HG02943 (cell line): ENCODE measurements at regions not wholly inside any gene's neighbourhood (a gene's known extent, or its start where the extent isn't known, plus 50 kb on each side); places are given as distances from the start of the nearest gene placed in this dataset.

Experiments
- ATAC-seq: cut with Tn5 transposase; IDR thresholded peaks from one replicate; pipeline ENCODE4 v1.9.1; 2021; ENCODE audit warnings: mild to moderate bottlenecking, low read depth, moderate library complexity; ENCODE audit not compliant: unreplicated experiment

DNA sequence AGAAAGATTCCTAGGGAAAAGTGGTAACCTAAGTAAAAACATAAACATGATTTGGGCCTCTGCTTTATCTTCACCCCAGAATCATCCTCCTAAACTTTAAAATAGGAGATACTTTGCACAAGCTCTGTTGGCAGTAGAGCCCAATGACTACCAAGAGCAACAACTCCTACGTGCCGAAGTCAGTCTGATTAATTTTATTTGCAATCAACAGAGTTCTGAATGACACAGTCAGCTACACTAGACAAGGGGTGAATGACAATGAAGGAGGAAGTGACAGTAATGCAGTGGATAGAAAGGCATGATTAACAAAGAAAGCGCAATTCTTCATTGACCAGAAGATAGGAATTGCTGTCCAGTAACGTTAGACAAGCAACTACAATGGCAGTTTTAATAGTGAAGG is 957.9 kb upstream of the USP15 start:
- ATAC-seq: no peak

DNA sequence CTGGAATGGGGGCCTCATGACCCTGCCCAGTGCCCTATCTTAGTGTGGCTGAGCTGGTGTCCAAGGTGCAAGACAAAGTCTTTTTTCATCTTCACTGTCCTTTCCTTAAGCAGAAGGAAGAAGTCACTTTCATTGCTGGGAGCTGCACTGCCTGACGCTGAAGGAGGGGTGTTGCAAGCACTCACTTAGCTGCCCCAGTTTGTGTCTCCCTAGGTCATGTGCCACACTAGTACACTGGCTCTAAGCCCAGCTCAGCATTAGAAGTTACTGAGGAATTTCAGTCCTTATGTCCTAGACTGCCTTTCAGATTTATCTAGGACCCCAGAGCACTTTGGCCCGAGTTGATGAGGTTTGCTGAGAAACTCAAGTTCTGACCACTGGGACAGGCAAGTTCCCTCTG is 952.0 kb upstream of the USP15 start:
- ATAC-seq: no peak

DNA sequence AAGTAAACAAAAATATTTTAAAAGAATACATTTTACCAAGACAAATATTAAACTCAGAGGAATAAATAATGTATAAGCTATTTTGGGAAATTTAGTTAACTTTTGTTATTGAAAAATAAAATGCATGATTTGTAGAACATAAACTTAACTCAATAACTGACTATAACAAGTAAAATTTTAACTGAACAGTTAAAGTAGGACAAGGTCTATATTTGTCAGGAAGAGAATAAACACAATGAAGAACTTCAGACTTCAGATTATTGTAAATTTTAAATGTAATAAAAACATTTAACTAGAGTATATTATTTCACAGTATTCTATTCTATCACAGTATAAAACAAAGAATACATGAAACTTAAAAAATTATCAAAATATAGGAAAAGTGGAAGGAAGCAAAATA is 948.8 kb upstream of the USP15 start:
- no peak for ATAC-seq

DNA sequence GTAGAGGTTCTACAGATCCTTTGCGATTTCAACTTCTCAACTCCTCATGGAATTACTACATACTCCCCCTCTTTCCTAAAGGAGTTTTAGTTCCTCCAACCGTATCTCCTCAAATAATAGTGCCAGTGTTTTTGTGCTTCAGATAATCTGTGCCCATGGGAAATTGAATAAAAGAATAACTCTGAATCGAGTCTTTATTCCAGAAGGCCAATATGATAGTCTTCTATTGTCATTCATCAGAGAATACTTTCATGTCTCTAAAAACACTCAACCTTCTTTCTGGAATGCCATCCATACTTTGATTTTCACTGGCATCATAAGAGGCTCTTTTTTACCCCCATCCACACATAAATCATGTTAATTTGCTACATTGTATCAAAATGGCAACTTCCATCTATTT is 911.3 kb upstream of the USP15 start:
- no peak for ATAC-seq

DNA sequence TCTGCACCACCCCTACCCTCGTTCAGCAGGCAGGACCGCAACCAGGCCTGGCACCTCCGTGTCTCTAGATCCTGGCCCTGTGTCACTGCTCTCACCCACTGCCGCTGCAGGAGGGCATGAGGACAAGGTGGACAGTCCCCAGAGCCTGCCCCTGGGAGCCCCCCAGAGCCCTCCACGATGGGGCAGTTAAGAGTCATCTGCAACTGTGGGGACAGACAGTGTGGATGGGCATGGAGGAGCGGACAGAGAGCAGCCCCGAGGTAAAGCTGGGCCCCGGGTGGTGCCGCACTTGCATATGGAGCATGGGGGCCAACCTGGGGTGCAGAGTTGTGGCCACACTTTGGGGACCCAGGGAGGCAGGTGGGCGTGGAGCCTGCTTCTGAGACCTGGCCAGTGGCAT is 905.1 kb upstream of the USP15 start:
- no peak for ATAC-seq

DNA sequence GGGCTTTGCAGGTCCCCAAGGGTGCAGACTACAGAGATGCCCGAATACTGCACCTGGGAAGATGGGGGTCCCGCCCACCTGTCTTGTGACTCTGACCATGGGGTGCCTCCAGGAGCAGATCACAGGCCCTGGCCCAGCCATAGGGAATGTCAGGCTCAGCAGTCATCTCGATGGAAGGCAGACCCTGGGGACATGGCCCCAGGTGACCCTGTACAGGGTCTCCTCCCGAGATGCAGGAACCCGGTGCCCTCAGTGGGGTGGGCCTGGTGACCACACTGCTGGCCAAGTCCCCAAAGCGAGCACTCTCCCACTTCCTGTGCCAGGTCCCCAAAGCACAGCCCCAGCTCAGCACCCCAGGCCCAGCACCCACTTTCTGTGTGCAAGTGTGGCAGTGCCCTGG is 903.7 kb upstream of the USP15 start:
- ATAC-seq: no peak

DNA sequence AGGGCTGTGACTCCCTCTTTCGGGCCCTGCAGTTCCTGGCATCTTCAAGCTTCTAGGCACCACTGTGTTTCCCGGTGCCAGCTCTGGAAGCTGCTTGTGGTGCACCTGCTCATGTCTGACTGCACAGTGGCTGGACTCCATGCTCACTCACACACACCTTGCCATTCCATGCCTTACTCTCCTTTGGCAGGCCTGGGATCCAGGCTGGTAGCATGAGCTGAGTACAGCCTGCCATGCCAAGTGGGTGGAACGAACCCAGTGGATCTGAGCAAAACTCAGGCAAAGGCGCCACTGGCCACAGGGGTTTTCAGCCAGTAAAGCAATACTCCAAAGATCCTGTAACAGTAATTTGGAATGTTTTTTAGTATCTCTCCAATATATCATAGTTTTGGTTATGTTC is 902.7 kb upstream of the USP15 start:
- no peak for ATAC-seq

DNA sequence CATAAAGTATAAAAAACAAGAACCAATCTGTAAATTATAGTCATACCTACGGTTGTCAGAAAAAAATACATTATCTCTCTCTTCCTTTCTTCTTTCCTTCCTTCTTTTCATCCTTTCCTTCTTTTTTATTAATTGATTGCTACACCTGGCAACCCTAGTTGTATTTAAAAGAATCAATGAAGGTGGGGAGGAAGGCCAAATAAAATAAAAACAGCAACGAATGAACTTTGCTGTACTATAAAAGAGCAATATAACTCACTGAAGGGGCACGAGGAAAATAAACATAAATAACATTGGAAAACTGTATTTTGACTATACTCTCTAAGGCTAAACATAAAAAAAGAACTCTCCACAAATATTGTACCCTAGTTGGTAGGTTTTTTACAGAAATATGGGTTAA is 898.2 kb upstream of the USP15 start:
- ATAC-seq: no peak

DNA sequence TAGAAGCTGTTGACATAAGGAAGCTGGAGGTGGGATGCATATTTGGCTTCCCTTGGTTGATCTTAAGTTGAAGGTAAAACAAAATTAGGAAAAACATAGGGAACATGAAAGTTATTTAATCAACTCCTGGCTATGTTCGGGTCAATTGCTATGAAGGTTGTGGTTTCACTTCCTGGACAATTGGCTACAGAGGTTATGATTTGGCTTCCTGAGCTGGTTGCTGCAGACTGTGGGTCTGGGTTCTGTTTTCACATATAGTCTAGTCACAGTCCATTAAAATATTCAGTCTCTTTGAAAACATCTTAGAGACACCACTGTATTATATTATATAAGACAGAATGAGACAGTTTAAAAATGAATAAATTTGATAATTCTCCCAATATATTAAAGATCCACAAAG is 895.2 kb upstream of the USP15 start:
- ATAC-seq: no peak

DNA sequence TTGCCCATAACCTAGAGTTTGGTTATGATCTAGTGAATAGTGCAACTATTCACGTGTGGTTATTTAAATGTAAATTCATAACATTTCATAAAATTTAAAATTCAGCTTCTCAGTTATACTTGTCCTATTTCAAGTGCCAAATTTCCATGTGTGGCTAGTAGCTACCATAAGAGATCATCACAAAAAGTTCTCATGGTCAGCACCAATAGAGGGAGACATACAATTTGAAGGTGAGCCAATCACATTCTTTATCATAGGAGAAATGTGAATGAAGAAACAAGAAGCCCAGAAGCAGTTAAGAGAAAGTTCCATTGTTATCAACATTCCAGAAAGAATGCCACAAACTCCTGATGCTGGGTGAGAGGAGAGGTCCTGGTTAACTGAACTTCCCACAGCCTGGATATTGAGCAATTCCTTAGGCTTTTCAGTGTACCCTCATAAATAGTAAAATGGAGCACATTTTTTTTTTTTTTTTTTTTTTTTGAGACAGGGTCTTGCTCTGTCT is 892.9 kb upstream of the USP15 start:
- no peak for ATAC-seq

DNA sequence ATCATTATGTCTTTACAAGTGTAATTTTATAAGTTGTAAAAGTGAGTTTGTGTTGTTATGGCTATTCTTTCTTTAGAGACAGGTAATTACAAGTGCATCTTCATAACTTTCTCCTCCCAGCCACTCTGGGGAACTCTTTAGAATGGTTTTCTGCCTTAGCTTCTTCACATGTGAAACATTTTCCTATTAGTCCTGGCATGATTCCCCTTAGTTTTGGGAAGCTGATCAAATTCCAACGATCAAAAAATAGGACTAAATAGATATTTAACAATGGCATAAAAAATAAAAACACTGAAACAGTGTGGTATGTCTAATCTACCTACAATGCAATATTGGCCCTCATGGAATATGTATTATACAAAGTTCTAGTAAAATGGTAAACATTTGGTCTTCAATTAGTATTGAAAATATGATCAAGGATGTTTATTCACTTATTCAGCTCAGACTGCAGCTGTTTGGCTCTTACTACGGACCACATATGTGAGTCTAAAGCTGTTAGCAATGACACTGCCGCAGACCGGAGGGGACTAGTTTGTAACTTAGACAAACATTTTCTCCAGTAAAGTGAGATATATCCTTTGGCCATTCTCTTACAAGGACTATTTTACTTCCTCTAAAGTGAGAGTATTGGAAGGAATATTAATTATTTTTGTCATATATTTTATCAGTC is 890.8 kb upstream of the USP15 start:
- ATAC-seq: no peak

DNA sequence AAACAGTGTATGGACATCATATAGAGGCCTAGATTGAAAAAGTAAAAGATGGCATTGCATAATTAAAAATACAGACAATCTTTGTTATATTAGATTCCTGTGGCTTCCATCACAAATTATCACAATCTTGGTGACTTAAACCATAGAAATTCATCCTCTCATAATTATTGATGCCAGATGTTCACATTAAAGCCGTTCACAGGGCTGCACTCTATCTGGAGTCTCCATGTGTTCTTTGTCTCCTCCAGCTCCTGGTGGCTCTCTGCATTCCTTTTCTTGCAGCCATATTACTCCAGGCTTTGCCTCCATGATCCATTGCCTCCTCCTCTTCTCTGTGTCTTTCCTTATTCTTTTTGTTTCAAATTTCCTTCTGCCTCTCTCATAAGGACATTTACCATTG is 875.7 kb upstream of the USP15 start:
- no peak for ATAC-seq

DNA sequence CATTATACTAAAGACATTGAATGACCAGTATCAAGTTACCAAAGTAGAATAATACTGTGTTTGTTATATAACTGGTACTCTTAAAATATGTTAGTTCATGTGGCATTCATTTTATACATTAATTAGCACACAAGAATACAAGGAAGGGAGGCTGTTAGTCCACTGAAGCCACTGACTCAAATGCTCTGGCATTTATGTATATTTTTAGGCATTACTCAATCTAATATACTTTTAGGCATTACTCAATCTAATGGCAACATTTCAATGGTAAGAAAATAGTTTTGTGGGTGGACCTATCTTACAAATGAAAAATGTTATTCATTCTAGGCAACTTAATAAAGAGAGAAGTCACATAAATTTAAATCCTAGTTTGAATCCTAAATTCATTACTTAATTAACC is 874.4 kb upstream of the USP15 start:
- ATAC-seq: no peak

DNA sequence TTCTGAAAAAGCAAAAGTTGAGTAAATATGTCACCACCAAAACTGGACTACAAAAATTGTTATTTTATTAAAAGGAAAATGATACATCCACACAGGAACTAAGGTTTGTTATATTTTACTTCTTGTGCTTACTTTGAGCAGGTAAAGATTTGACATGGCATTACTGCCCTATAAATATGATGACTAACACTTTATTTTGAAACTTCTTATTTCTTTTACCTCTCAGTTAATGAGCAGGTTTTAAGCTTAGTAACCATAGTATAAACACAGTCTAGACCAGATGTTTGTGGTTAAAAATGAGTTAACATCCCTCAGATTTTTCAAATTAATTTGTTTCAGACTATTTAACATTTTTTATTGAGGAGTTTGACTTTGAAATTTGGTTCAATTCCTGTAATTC is 862.5 kb upstream of the USP15 start:
- no peak for ATAC-seq

DNA sequence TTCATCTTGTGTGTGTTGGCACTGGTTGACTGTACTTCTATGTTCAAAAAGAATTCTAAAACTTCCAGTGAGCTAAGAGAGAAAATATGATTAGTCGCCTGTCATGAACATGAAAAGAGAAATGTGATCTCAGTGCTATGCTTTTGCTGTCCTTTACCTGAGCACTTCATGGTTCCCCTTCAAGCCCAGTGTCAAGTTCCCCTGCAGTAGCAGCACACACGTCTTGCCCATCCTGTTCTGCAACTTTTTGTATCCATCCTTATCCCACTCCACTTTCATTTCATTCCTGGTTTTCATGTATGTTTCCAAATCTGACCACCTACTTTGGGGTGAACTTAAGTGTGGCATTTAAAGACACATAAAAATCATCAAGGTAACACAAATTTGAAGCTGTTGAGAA is 848.0 kb upstream of the USP15 start:
- ATAC-seq: no peak

DNA sequence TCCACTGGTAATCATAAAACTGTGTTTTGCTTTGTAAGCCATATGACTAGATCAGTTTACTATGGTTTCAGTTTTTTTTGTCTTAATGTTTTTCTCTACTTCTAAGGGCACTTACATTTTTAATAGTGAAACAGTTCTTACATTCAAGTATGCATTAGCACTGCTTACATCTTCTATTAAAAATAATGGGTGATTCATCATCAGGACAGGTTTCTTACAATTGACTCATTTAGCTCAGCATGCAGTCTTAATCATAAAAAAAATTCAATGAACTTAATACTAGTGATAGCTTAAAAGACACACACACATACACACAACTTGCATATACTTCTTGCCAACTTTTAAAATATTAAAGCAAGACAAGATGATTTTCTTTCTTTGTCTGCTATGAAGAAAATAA is 845.7 kb upstream of the USP15 start:
- ATAC-seq: no peak

DNA sequence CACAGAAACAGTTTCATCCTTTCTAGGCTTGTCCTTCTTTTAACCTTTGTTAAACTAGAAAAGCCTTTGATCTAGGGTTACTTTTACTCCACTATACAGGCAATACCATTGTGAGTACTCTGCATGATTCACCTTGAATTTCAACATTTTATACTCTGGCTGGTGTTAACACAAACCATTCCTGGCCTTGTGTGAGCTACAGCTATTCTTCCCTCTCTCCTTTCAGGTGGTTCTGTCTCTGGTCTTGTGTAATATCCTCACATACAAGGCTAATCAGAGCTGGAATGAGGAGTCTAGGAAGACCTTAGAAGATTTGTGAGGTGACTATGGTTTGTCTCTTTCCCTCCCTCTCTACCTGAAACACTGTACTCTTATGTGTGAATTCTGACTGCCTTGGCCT is 837.4 kb upstream of the USP15 start:
- no peak for ATAC-seq

DNA sequence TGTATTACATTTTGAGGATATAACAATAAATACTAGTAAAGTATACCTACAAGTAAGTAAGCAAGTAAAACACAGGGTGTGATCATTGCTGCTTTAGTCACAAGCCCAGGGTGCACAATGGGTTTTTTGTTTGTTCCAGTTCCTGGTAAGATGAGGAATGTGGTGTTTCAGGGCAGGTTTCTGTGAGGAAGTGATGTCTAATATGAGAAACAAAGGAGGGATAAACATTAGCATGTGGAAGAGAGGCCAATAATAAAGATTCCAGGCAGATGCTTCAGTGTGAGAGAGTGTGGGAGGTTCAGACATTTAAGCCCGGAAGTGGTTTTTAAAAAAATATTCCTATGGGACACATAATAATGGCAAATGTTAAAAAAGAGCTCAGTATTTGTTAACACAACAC is 808.1 kb upstream of the USP15 start:
- ATAC-seq: no peak

DNA sequence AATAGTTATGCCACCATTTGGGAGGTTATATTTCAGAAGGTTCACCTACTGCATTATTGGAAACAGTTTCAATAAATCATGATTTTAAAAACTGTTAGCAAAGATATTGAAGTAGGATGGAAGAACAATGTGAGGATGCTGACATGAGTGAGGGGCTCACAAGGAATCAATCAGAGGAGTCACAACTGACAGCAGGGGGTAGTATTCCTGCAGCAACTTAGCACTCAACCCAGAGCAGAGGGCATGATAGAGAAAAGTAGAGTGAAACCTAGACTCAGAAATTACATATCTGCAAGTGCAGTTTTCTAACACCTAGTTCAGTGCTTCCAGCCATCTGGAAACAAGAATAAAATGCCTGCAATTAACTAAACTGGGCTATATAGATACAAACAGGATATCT is 772.5 kb upstream of the USP15 start:
- no peak for ATAC-seq

DNA sequence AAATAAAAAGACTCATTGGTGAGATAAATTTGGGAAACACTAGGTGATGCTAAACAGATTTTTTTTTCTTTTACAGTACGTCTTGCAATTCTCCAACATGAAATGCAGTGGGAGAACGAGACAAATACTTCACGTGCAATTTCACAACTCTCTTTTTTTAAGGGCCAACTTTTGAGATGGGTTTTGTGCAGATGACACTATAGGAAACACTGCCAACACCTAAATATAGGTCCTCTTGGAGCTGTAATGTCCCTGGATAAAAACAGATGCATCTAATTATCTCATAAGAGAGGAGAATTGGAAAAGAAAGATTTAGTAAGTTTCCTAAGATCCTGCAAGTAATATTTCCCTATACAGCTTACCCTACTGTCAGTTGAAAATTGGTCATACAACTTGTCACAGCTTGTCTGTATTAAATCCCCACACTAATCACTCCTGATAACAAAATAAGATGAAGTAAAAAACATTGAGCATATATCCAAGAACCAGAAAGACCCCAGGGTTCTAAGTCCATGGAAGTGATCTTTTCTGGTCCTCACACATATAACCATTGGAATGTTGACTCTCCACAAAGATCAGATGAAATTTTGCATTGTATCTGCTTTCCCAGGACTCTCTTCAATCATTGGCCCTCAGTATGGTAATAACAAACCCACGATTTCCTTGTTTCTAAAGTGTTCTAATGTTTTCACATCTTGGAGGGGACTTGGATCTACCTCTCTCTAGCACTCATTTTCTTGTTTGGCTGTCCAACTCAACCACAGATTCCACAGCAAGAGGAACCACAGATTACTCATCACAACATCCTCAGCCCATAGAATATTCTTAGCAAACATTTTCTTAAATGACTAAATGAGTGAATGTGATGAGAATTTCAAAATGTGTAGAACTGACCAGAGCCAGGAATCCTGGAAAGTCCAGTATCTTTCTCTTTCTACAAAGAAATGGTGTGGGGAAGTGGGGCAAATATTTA is 769.4 kb upstream of the USP15 start:
- ATAC-seq: no peak

DNA sequence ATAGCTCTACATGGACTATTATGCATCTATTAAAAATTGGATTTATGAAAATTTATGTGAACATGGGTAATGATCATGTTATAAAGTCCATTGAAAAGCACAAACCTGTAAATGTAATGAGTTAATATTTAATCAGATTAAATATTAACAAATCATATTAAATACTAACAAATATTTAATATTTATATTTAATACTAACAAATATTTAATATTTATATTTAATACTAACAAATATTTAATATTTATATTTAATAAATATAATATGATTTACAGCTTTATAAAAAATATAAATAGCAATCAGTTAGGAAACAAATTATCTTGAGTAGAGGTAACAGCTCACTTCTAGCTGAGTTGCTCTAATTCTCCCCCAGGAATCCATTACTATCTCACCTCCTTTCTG is 758.0 kb upstream of the USP15 start:
- no peak for ATAC-seq
